Effector memory CD4-positive, alpha-beta T cell (primary cell): ENCODE measurements at regions not wholly inside any gene's neighbourhood (a gene's known extent, or its start where the extent isn't known, plus 50 kb on each side); places are given as distances from the start of the nearest gene placed in this dataset.

Experiments used
- DNase-seq, 3 donors: peaks; one replicate each; pipeline ENCODE4 v3.0.0-alpha.2; 2020
- H3K27ac ChIP-seq: 2 replicates; pipeline ENCODE4 v1.7.0; 2013; ENCODE audit warnings: mild to moderate bottlenecking, low read length, moderate library complexity; ENCODE audit not compliant: insufficient read depth, poor library complexity, severe bottlenecking
- H3K27me3 ChIP-seq: replicated peaks from 2 replicates; pipeline ENCODE4 v1.7.0; 2013; ENCODE audit warnings: mild to moderate bottlenecking, low read length; ENCODE audit not compliant: insufficient read depth, control insufficient read depth, poor library complexity, severe bottlenecking
- H3K36me3 ChIP-seq: 2 replicates; pipeline ENCODE4 v1.7.0; 2013; ENCODE audit warnings: mild to moderate bottlenecking, low read length, moderate library complexity; ENCODE audit not compliant: control insufficient read depth, insufficient read depth
- H3K4me1 ChIP-seq: 2 replicates; pipeline ENCODE4 v1.7.0; 2013; ENCODE audit warnings: low read length, mild to moderate bottlenecking; ENCODE audit not compliant: control insufficient read depth, insufficient read depth, poor library complexity, severe bottlenecking
- H3K4me3 ChIP-seq: 2 replicates; pipeline ENCODE4 v1.7.0; 2013; ENCODE audit warnings: low read length, low read depth, mild to moderate bottlenecking; ENCODE audit not compliant: insufficient read depth, poor library complexity, severe bottlenecking
- H3K9me3 ChIP-seq: 2 replicates; pipeline ENCODE4 v1.7.0; 2013; ENCODE audit warnings: mild to moderate bottlenecking, low read length, moderate library complexity; ENCODE audit not compliant: control insufficient read depth

DNA sequence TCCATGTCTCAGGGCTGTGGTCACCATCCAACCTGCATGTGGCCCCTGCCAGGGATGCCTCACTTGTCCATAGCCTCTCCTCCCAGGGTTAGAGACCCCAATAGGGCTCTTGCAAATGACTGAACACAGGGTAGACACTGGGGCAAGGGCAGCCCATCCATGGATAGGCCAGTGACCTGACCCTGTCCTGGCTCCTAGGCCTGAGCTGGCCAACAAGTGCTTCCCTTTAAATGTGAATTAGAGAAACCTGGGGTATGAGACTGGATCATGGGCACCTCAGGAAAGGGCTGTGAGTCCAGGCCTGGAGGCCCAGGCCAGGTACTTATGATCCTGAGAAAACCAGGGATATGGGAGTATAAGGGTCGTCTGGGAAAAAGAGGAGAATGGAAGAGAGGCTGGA is 64.5 kb downstream of the COPS8 start:
- Histone ChIP-seq H3K4me1 (no peaks in the 10 kb centered on the region), H3K4me3 (no peak overlapping the region), H3K27ac (no peak overlapping the region), H3K36me3 (no peaks in the 10 kb centered on the region), H3K27me3 (no peaks in the 10 kb centered on the region), H3K9me3 (peaks cover 12% of the 10 kb centered on the region)
- DNase-seq, result no peak

DNA sequence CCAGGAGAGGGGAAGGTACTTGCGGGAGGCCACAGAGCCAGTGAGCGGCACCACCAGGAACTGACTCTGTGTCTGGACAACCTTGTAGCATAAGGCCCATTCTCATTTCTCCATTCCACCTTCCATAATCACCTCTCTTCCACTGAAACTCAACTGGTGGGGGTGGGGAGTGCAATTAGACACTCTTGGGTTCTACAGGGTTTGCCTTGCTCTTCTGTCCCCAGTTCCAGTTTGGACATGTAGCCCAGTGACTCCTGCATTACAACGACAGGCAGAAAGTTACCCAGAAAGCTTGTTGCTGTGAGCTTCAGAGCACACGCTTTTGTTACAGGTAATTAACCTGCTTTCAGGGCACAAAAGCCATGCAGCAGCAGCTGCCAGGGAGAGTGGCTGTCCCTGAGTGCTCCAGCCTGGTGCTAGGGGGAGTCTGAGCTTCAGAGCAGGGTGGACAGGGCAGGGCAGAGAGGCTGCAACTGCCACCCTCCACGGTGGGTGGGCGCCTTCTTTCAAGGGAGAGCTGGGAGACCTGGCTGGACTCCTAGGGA is 65.2 kb downstream of the COPS8 start:
- DNase-seq, result no peak
- Histone ChIP-seq H3K4me3 (no peak overlapping the region), H3K36me3 (no peaks in the 10 kb centered on the region), H3K27ac (no peak overlapping the region), H3K27me3 (no peaks in the 10 kb centered on the region), H3K9me3 (peaks cover 12% of the 10 kb centered on the region), H3K4me1 (no peaks in the 10 kb centered on the region)

DNA sequence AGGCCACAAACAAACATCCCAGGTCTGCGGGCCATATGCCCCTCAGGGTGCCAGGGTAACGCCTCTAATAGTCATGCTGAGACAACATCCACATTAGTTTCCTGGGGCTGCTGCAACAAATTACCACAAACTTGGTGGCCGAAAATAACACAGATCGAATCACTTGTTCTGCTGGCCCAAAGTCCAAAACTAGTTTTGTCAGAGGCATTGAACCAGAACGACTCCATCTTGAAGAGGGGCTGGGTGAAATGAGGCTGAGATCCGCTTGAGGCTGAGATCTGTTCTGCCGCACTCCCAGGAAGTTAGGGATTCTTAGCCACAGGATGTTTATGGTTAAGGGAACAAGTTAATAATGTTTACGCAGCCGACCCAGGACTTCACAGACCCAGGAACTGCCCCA is 66.7 kb downstream of the COPS8 start:
- H3K9me3 ChIP-seq, result peaks cover 5% of the 10 kb centered on the region
- H3K4me1 ChIP-seq, result no peaks in the 10 kb centered on the region

DNA sequence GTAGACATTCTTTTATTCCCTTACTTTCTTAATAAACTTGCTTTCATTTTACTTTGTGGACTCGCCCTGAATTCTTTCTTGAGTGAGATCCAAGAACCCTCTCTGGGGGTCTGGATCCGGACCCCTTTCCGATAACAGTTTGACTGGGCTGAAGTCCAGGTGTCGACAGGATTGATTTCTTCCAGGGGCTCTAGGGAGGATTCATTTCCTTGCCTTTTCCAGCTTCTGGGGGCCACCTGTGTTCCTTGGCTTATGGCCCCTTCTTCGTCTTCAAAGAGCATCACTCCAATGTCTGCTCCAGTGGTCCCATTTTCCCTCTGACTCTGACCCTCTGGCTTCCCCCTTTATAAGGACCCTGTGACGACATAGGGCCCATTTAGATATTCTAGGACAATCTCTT is 67.5 kb downstream of the COPS8 start:
- no peak overlapping the region for H3K27ac ChIP-seq
- no peaks in the 10 kb centered on the region for H3K36me3 ChIP-seq
- H3K9me3 ChIP-seq, result peaks cover 3% of the 10 kb centered on the region
- H3K27me3 ChIP-seq, result no peaks in the 10 kb centered on the region
- H3K4me1 ChIP-seq, result no peaks in the 10 kb centered on the region
- no peak for DNase-seq
- H3K4me3 ChIP-seq, result no peak overlapping the region

More for the DNA sequence above, 66.7 kb downstream of the COPS8 start:
- H3K36me3 ChIP-seq, result no peaks in the 10 kb centered on the region
- H3K4me3 ChIP-seq, result no peak overlapping the region
- DNase-seq, result no peak
- no peaks in the 10 kb centered on the region for H3K27me3 ChIP-seq
- no peak overlapping the region for H3K27ac ChIP-seq

DNA sequence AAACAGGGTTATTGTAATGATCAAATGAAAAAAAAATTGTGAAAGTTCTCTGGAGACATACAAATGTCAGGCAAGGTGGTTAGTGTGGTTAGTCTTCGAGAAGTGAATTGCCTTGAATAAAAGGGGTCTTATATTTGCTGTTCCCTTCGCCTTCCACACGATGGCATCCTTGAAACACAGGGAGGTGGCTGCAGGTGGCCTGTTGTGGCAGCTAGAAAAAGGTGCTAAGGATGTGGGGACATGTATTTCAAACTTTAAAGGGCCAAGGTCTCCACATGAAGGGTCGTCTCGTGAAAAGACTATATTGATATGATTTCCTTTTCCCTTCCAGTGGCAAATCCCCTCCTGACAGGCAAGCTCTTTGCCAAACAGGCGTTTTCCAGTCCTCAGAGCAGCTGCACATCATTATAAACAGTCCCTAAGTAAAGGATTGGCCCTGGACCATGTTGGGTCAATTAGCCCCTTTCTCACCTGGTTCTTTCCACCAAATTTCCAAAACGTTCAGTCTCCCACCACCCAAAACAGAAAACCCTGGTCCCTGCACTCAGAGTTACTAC is 68.5 kb downstream of the COPS8 start:
- Histone ChIP-seq H3K27me3 (no peaks in the 10 kb centered on the region), H3K36me3 (no peaks in the 10 kb centered on the region), H3K27ac (no peak overlapping the region), H3K4me1 (no peaks in the 10 kb centered on the region), H3K4me3 (no peak overlapping the region), H3K9me3 (no peaks in the 10 kb centered on the region)
- DNase-seq, result peak; percentile 9 to 27 (median 11)

DNA sequence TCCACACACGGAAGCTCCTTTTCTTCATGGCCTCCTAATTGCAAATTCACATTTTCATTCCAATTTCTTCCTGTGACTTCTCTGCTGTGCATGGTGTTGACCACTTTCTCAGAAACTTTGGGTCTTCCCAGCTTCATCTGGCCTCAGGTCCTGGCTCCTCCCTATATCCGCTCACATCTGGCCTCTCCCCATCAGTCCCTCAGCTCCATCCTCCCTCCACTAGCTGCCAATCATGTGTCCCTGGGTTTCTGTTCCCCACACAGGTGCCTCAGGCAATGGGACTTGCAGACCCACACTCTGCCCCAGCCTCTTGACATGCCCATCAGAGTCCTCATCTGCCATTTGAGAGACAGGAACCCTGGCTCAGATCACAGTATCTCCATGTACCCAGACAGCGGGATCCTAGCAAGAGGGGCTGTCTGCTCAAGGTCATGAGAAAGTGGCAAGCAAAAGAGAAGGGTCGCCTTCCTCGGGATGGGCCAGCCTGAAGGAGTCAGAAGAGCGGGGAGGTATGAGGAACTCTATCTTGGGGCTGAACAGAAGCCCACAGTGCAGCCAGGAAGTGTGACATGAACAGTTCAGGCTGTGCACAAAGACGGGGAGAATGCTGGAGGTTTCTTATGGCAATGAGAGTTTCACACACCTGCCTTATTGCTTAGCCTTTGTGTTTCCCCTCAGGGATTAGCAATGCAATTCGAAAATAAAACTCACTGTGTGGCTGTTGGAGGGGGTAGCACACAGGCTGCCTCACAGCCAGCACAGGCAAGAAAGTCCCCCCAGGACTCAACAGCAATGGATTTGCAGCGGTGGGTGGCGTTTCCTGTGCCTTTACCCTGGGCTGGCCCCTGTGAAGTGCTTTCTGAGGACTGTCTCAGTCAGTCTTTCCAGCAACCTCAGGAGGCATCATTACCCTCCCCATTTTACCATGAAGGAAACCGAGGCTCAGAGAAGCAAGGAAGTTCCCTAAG is 69.5 kb downstream of the COPS8 start:
- Histone ChIP-seq H3K4me3 (no peak overlapping the region), H3K27ac (no peak overlapping the region), H3K9me3 (no peaks in the 10 kb centered on the region), H3K36me3 (no peaks in the 10 kb centered on the region), H3K4me1 (no peaks in the 10 kb centered on the region), H3K27me3 (no peaks in the 10 kb centered on the region)
- DNase-seq, result no peak

DNA sequence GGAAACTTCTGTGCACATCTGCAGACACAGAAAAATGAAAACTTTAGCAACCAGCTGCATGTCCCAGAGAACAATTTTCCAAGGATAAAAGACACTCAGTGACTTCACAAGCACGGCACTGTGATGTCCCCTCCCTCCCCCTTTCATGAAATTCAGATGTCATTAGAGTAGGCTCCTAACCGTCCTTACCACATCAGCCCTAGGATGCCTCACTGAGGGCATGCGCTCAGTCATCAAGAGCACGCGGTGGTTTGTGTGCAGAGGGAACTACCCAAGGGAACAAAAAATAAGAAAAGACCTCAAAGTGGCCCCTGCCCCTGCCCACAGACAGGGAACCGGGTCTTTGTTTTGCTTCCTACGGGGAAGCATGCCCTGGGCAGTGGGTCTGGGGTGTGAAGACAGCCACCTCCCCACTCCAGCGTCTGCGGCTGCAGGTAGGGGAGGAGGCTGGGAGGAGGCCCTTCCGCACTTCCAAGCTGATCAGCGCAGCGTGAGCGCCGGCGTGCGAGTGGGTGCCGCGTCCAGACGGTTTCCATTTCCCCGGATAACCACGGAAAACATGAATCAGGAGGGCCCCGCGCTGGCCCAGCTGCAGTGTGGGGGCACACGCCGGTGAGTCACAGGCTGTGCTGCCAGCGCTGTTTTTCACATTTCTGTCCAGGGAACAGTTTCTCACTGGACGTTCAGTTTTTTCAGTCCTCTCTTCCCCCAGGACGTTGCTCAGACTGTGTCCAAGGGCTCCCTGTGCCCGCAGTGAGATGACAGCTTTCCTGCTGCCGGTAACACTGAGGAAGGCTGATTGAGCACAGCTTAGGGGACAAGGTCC is 70.6 kb downstream of the COPS8 start:
- Histone ChIP-seq H3K27ac (no peak overlapping the region), H3K4me1 (no peaks in the 10 kb centered on the region), H3K36me3 (no peaks in the 10 kb centered on the region), H3K9me3 (no peaks in the 10 kb centered on the region), H3K27me3 (no peaks in the 10 kb centered on the region), H3K4me3 (no peak overlapping the region)
- DNase-seq, result no peak

DNA sequence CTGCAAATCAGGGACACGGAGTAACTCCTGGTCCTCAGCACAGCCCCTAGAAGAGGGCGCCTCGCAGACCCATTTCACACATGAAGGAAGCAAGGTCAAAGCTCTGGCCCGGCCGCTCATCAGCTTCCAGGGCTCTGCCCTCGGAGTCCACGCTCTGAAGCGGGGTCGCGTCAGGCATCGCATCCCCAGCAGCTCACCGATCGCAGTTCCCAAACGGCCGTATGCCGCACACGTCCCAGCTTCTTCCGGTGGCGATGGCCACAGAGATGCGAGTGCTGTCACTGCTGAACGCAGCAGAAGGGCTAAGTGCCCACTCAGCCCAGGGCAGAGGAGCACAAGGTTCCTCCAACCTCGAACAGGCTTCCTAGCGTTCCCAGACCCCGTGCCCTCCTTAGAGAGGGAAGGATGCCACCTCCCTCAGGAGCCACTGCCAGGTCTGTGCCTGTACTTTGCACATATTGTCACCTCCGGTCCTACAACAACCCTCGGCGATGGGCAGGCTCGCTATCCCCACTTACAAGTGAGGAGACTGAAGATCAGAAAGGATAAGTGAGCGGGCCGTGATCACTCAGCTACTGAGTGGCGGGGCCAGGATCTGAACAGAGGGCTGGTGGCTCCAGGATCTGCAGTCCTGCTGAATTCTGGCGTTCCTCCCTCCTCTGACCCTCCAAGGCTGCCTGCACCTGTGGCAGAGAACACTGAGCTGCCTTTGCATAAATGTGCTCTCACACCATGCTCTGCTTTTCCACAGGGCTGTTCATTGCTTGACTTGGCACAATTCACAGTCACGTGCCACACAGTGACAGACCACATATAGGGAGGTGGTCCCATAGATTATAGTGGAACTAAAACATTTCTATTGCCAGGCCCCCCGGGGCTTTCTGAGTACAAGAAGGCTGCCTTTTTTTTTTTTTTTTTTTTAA is 71.4 kb downstream of the COPS8 start:
- Histone ChIP-seq H3K36me3 (no peaks in the 10 kb centered on the region), H3K9me3 (no peaks in the 10 kb centered on the region), H3K4me1 (no peaks in the 10 kb centered on the region), H3K27me3 (no peaks in the 10 kb centered on the region), H3K4me3 (no peak overlapping the region), H3K27ac (no peak overlapping the region)
- DNase-seq, result no peak

DNA sequence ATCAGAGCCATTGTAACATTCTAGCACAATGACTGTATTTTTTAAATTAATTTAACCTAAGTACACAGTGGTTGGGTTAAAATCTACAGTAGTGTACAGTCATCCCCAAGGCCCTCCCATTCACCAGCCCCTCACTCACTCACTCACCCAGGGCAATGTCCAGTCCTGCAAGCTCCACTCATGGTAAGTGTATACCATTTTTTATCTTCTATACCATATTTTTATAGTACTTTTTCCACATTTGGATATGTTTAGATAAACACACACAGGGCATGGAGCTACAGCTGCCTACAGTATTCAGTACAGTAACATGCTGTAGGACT is 72.1 kb downstream of the COPS8 start:
- no peaks in the 10 kb centered on the region for H3K27me3 ChIP-seq
- DNase-seq, result no peak
- H3K9me3 ChIP-seq, result no peaks in the 10 kb centered on the region
- no peaks in the 10 kb centered on the region for H3K4me1 ChIP-seq
- no peak overlapping the region for H3K4me3 ChIP-seq
- H3K27ac ChIP-seq, result no peak overlapping the region
- no peaks in the 10 kb centered on the region for H3K36me3 ChIP-seq
